ENCODE measurements at regions not wholly inside any gene's neighbourhood (a gene's known extent, or its start where the extent isn't known, plus 50 kb on each side); places are given as distances from the start of the nearest gene placed in this dataset.

DNA sequence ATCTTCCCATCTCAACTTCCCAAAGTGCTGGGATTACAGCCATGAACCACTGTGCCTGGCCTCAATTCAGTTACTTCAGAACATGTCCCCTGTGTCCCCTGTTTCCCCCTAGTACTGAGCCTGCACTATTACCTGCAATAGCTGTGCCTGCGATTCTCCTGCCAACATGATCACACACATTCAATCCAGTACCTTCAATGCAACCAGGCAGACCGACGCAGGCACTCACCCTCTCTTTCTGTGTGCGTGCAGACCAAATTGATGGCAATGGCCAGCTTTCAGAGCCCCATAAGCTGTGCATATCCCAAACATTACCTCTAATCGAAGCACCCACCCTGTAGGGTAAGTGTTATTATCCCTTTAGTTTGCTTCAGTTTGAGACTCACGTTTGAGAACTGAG is 73.0 kb upstream of the EPHB3 start:
- H3K4me3 ChIP-seq, result no peak overlapping the region
- H3K9me2 ChIP-seq (ENCODE audit: insufficient read depth), result no peaks in the 10 kb centered on the region
- no peaks in the 10 kb centered on the region for H4K20me1 ChIP-seq (replicated peaks; ENCODE audit: insufficient read depth)
- H3K27ac Mint-ChIP-seq, result no peak overlapping the region
- H3K4me1 Mint-ChIP-seq, result 0 out of 3 replicates have a peak, but pooled peaks cover 2% of the 10 kb centered on the region
- H3K27ac ChIP-seq (ENCODE audit: low read depth), result no peak overlapping the region
- H3F3A ChIP-seq (replicated peaks; ENCODE audit: low read depth), result no peaks in the 10 kb centered on the region
- H3K79me2 ChIP-seq (replicated peaks; ENCODE audit: insufficient read depth), result no peaks in the 10 kb centered on the region
- H3K36me3 ChIP-seq (ENCODE audit: insufficient read depth), result no peaks in the 10 kb centered on the region
- H3K27me3 ChIP-seq (ENCODE audit: insufficient read depth), result peaks cover 52% of the 10 kb centered on the region
- no peak for ATAC-seq
- H3K27me3 Mint-ChIP-seq (ENCODE audit: insufficient read depth, low read depth, poor library complexity), result peaks cover 30% of the 10 kb centered on the region
- no peaks in the 10 kb centered on the region; the same call in 2 of the 3 replicates for H3K9me3 Mint-ChIP-seq
- no peak overlapping the region for H3K4me3 Mint-ChIP-seq
- H3K36me3 Mint-ChIP-seq (ENCODE audit: low read depth), result no peaks in the 10 kb centered on the region
- H3K4me1 ChIP-seq (ENCODE audit: insufficient read depth), result peaks cover 11% of the 10 kb centered on the region; the same call in 1 of the 2 replicates
- TF ChIP-seq JUNB (IDR thresholded peaks at IDR 0.05; ENCODE audit: unreplicated experiment) (no peak), ZNF331 (CRISPR knock-in tag; IDR thresholded peaks at IDR 0.05; ENCODE audit: low read depth) (no peak), NANOG (IDR thresholded peaks at IDR 0.05; ENCODE audit: borderline replicate concordance) (no peak), ETS1 (IDR thresholded peaks at IDR 0.05) (no peak), EZH2 (IDR thresholded peaks at IDR 0.05; ENCODE audit: low read depth, unreplicated experiment) (no peak), STAT1 (IDR thresholded peaks at IDR 0.05; ENCODE audit: unreplicated experiment) (no peak), ZNF462 (CRISPR knock-in tag; IDR thresholded peaks at IDR 0.05) (no peak), CREB1 (CRISPR knock-in tag; IDR thresholded peaks at IDR 0.05; ENCODE audit: low read depth) (no peak), POLR2AphosphoS5 (IDR thresholded peaks at IDR 0.05; ENCODE audit: low read depth) (no peak), ZNF114 (CRISPR knock-in tag; IDR thresholded peaks at IDR 0.05) (no peak), EZH2phosphoT487 (IDR thresholded peaks at IDR 0.05; ENCODE audit: unreplicated experiment) (no peak), CTCF (conservative IDR thresholded peaks at IDR 0.05; ENCODE audit: low read depth in 2 of 2) (no peak)
- TF ChIP-seq, protein P1, sequence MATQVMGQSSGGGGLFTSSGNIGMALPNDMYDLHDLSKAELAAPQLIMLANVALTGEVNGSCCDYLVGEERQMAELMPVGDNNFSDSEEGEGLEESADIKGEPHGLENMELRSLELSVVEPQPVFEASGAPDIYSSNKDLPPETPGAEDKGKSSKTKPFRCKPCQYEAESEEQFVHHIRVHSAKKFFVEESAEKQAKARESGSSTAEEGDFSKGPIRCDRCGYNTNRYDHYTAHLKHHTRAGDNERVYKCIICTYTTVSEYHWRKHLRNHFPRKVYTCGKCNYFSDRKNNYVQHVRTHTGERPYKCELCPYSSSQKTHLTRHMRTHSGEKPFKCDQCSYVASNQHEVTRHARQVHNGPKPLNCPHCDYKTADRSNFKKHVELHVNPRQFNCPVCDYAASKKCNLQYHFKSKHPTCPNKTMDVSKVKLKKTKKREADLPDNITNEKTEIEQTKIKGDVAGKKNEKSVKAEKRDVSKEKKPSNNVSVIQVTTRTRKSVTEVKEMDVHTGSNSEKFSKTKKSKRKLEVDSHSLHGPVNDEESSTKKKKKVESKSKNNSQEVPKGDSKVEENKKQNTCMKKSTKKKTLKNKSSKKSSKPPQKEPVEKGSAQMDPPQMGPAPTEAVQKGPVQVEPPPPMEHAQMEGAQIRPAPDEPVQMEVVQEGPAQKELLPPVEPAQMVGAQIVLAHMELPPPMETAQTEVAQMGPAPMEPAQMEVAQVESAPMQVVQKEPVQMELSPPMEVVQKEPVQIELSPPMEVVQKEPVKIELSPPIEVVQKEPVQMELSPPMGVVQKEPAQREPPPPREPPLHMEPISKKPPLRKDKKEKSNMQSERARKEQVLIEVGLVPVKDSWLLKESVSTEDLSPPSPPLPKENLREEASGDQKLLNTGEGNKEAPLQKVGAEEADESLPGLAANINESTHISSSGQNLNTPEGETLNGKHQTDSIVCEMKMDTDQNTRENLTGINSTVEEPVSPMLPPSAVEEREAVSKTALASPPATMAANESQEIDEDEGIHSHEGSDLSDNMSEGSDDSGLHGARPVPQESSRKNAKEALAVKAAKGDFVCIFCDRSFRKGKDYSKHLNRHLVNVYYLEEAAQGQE (IDR thresholded peaks at IDR 0.05; ENCODE audit: unreplicated experiment), result no peak
- H3K4me2 ChIP-seq, result no peak overlapping the region
- no peak for DNase-seq (ENCODE audit: low spot score)
- H2AFZ ChIP-seq, result 0 out of 2 replicates have a peak overlapping the region, but pooled peaks have one; percentile 69

All from GM23338 (cell line).